ENCODE measurements at regions not wholly inside any gene's neighbourhood (a gene's known extent, or its start where the extent isn't known, plus 50 kb on each side); places are given as distances from the start of the nearest gene placed in this dataset.
A peak's percentile ranks its signal among the peaks of the same experiment; 100 is the strongest.

GRCh38 chr10:36089790-36090440 lies 447.8 kb upstream of the FZD8 start:
- Histone ChIP-seq H3K4me3 (no peak overlapping the region), H3K27me3 (no peaks in the 10 kb centered on the region), H3K4me1 (no peaks in the 10 kb centered on the region), H3K36me3 (no peaks in the 10 kb centered on the region), H3K27ac (no peak overlapping the region), H3K9me3 (no peaks in the 10 kb centered on the region)
- TF ChIP-seq POLR2AphosphoS5 (IDR thresholded peaks at IDR 0.05) (no peak), POLR2A (IDR thresholded peaks at IDR 0.05) (no peak), CTCF (IDR thresholded peaks at IDR 0.05) (no peak)
- intact Hi-C loops (cut with DNase I; ENCODE audit: low total_unique reads), result no loop called here
- no peak for DNase-seq (ENCODE audit: low spot score in 2 of 2)

GRCh38 chr10:36087006-36088005 lies 445.2 kb upstream of the FZD8 start:
- intact Hi-C loops (cut with DNase I; ENCODE audit: low total_unique reads), result no loop called here
- TF ChIP-seq POLR2A (IDR thresholded peaks at IDR 0.05), result no peak
- TF ChIP-seq CTCF (IDR thresholded peaks at IDR 0.05), result no peak
- no peak for TF ChIP-seq POLR2AphosphoS5 (IDR thresholded peaks at IDR 0.05)
- DNase-seq (ENCODE audit: low spot score in 2 of 2), result no peak
- H3K4me3 ChIP-seq, result no peak overlapping the region
- H3K27me3 ChIP-seq, result no peaks in the 10 kb centered on the region
- no peaks in the 10 kb centered on the region for H3K9me3 ChIP-seq
- H3K4me1 ChIP-seq, result no peaks in the 10 kb centered on the region
- H3K27ac ChIP-seq, result peak overlapping the region in 1 of 2 donors; percentile 19
- no peaks in the 10 kb centered on the region for H3K36me3 ChIP-seq

GRCh38 chr10:36075196-36075595 lies 433.1 kb upstream of the FZD8 start:
- Histone ChIP-seq H3K4me3 (no peak overlapping the region), H3K9me3 (no peaks in the 10 kb centered on the region), H3K36me3 (no peaks in the 10 kb centered on the region), H3K4me1 (no peaks in the 10 kb centered on the region), H3K27ac (no peak overlapping the region), H3K27me3 (no peaks in the 10 kb centered on the region)
- no peak for TF ChIP-seq POLR2AphosphoS5 (IDR thresholded peaks at IDR 0.05)
- no peak for TF ChIP-seq CTCF (IDR thresholded peaks at IDR 0.05)
- no peak for TF ChIP-seq POLR2A (IDR thresholded peaks at IDR 0.05)
- intact Hi-C loops (cut with DNase I; ENCODE audit: low total_unique reads), result no loop called here
- DNase-seq (ENCODE audit: low spot score in 2 of 2), result no peak

GRCh38 chr10:36073796-36074345 lies 431.8 kb upstream of the FZD8 start:
- H3K27ac ChIP-seq, result no peak overlapping the region
- H3K4me3 ChIP-seq, result no peak overlapping the region
- TF ChIP-seq POLR2A (IDR thresholded peaks at IDR 0.05), result no peak
- no peak for TF ChIP-seq POLR2AphosphoS5 (IDR thresholded peaks at IDR 0.05)
- no peak for TF ChIP-seq CTCF (IDR thresholded peaks at IDR 0.05)

GRCh38 chr10:36068542-36068941 lies 426.4 kb upstream of the FZD8 start:
- Histone ChIP-seq H3K27ac (no peak overlapping the region), H3K4me1 (no peaks in the 10 kb centered on the region), H3K9me3 (peaks cover 9 to 13% of the 10 kb centered on the region in 2 donors), H3K27me3 (no peaks in the 10 kb centered on the region), H3K36me3 (no peaks in the 10 kb centered on the region), H3K4me3 (no peak overlapping the region)
- TF ChIP-seq POLR2AphosphoS5 (IDR thresholded peaks at IDR 0.05) (no peak), CTCF (IDR thresholded peaks at IDR 0.05) (no peak), POLR2A (IDR thresholded peaks at IDR 0.05) (no peak)
- intact Hi-C loops (cut with DNase I; ENCODE audit: low total_unique reads), result no loop called here
- no peak for DNase-seq (ENCODE audit: low spot score in 2 of 2)

More at GRCh38 chr10:36073796-36074345, 431.8 kb upstream of the FZD8 start:
- intact Hi-C loops (cut with DNase I; ENCODE audit: low total_unique reads), result no loop called here
- Histone ChIP-seq H3K27me3 (no peaks in the 10 kb centered on the region), H3K4me1 (no peaks in the 10 kb centered on the region), H3K36me3 (no peaks in the 10 kb centered on the region), H3K9me3 (no peaks in the 10 kb centered on the region)
- DNase-seq (ENCODE audit: low spot score in 2 of 2), result no peak
